ENCODE measurements at regions not wholly inside any gene's neighbourhood (a gene's known extent, or its start where the extent isn't known, plus 50 kb on each side); places are given as distances from the start of the nearest gene placed in this dataset.

GRCh38 chr1:22317231-22317919 lies 134.3 kb upstream of the ZBTB40 start:
- H3K4me2 ChIP-seq (ENCODE audit: low read depth, low read length): no peak overlapping the region
- no peaks in the 10 kb centered on the region for H4K20me1 ChIP-seq (ENCODE audit: insufficient read depth, low read length)
- H3K4me1 ChIP-seq (ENCODE audit: low read length): no peaks in the 10 kb centered on the region
- H3K36me3 ChIP-seq (replicated peaks; ENCODE audit: insufficient read depth, low read length): no peaks in the 10 kb centered on the region
- H2AFZ ChIP-seq (ENCODE audit: low read length): no peak overlapping the region
- no peaks in the 10 kb centered on the region for H3K9me3 ChIP-seq (replicated peaks; ENCODE audit: insufficient read depth, low read length)
- H3K27me3 ChIP-seq (replicated peaks; ENCODE audit: insufficient read depth, low read length): peaks cover 98% of the 10 kb centered on the region
- no peak overlapping the region for H3K9ac ChIP-seq (ENCODE audit: low read length)
- no peaks in the 10 kb centered on the region for H3K9me2 ChIP-seq (replicated peaks; ENCODE audit: insufficient read depth, low read length)
- DNase-seq: no peak
- no peak overlapping the region for H3K4me3 ChIP-seq (ENCODE audit: low read length)
- H3F3A ChIP-seq (ENCODE audit: insufficient read depth, low read length): no peaks in the 10 kb centered on the region
- H3K27ac ChIP-seq (ENCODE audit: low read length): no peak overlapping the region
- no peak for TF ChIP-seq EZH2 (optimal IDR thresholded peaks at IDR 0.05; ENCODE audit: low read depth, low read length)
- TF ChIP-seq CTCF (IDR thresholded peaks at IDR 0.05; ENCODE audit: low read length): peak; percentile 52
- no peaks in the 10 kb centered on the region for H3K79me2 ChIP-seq (ENCODE audit: low read length)

GRCh38 chr1:22317920-22318243 lies 133.8 kb upstream of the ZBTB40 start:
- Histone ChIP-seq H3F3A (ENCODE audit: insufficient read depth, low read length) (no peaks in the 10 kb centered on the region), H3K9me3 (replicated peaks; ENCODE audit: insufficient read depth, low read length) (no peaks in the 10 kb centered on the region), H2AFZ (ENCODE audit: low read length) (no peak overlapping the region), H3K9me2 (replicated peaks; ENCODE audit: insufficient read depth, low read length) (no peaks in the 10 kb centered on the region), H3K4me3 (ENCODE audit: low read length) (no peak overlapping the region), H3K79me2 (ENCODE audit: low read length) (no peaks in the 10 kb centered on the region), H3K27me3 (replicated peaks; ENCODE audit: insufficient read depth, low read length) (peaks cover 98% of the 10 kb centered on the region), H3K4me2 (ENCODE audit: low read depth, low read length) (no peak overlapping the region), H3K36me3 (replicated peaks; ENCODE audit: insufficient read depth, low read length) (no peaks in the 10 kb centered on the region), H3K4me1 (ENCODE audit: low read length) (no peaks in the 10 kb centered on the region), H3K9ac (ENCODE audit: low read length) (no peak overlapping the region), H3K27ac (ENCODE audit: low read length) (no peak overlapping the region), H4K20me1 (ENCODE audit: insufficient read depth, low read length) (no peaks in the 10 kb centered on the region)
- no peak for DNase-seq
- TF ChIP-seq CTCF (IDR thresholded peaks at IDR 0.05; ENCODE audit: low read length): no peak
- TF ChIP-seq EZH2phosphoT487 (IDR thresholded peaks at IDR 0.05; ENCODE audit: low read length): no peak
- no peak for TF ChIP-seq EZH2 (optimal IDR thresholded peaks at IDR 0.05; ENCODE audit: low read depth, low read length)

- Histone ChIP-seq H3K9me2 (replicated peaks; ENCODE audit: insufficient read depth, low read length) (no peaks in the 10 kb centered on the region), H3K4me3 (ENCODE audit: low read length) (no peak overlapping the region), H3K9me3 (replicated peaks; ENCODE audit: insufficient read depth, low read length) (no peaks in the 10 kb centered on the region), H3K36me3 (replicated peaks; ENCODE audit: insufficient read depth, low read length) (no peaks in the 10 kb centered on the region), H3F3A (ENCODE audit: insufficient read depth, low read length) (no peaks in the 10 kb centered on the region), H3K9ac (ENCODE audit: low read length) (no peak overlapping the region), H3K79me2 (ENCODE audit: low read length) (no peaks in the 10 kb centered on the region), H2AFZ (ENCODE audit: low read length) (no peak overlapping the region), H3K4me2 (ENCODE audit: low read depth, low read length) (no peak overlapping the region), H3K27ac (ENCODE audit: low read length) (no peak overlapping the region), H4K20me1 (ENCODE audit: insufficient read depth, low read length) (no peaks in the 10 kb centered on the region), H3K27me3 (replicated peaks; ENCODE audit: insufficient read depth, low read length) (peaks cover 98% of the 10 kb centered on the region), H3K4me1 (ENCODE audit: low read length) (no peaks in the 10 kb centered on the region)
- TF ChIP-seq EZH2 (optimal IDR thresholded peaks at IDR 0.05; ENCODE audit: low read depth, low read length) (no peak), CTCF (IDR thresholded peaks at IDR 0.05; ENCODE audit: low read length) (no peak)
- DNase-seq: no peak
Measured at GRCh38 chr1:22318279-22318981, 133.2 kb upstream of the ZBTB40 start.

Measured in MM.1S (cell line).